ENCODE measurements at regions not wholly inside any gene's neighbourhood (a gene's known extent, or its start where the extent isn't known, plus 50 kb on each side); places are given as distances from the start of the nearest gene placed in this dataset.
"Not testable (repeated sequence)": the region's sequence is repeated elsewhere in the genome, so short reads cannot be mapped to it uniquely, and the experiment has no call there.

GRCh38 chr12:131230340-131231031 is 276.8 kb downstream of the ADGRD1 start:
- DNase-seq: no peak

DNA sequence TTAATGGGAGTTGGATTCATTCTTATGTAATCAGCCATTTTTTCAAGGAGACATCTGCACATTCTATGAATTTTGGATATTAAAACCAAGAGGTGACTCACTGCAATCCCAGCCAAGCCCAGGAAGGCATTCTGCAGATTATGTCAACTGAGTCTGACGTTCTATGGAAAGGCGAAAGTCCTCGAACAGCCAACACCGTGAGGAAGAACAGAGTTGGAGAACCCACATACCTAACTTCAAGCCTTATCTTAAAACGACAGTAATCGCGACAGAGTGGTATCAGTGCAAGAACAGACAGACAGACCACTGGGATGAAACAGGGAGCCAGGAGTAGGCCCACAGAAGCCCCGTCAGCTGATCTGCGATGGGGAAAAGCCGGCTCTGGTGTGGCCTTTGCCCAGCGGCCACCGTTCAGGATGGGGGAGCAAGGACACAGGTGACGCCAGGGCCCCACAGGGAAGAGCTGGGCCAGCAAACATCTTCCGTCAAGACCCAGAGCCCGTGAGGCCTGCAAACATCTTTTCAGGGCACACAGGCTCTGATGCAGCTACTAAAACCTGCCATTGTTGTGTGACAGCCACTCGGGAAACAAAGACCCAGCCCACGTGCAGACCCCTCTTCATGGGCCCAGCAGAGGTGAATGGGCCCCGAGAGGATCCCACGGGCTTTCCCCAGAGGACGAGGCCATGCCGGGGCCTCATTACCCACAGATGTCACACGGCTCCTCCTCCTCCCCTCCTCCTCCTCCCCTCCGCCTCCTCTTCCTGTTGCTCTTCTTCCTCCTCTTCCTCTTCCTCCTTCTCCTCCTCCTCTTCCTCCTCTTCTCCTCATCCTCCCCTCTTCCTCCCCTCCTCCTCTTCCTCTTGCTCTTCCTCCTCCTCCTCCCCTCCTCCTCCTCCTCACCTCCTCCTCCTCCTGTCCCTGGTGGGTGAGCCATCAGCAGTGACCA is 277.6 kb downstream of the ADGRD1 start:
- no peak for DNase-seq

DNA sequence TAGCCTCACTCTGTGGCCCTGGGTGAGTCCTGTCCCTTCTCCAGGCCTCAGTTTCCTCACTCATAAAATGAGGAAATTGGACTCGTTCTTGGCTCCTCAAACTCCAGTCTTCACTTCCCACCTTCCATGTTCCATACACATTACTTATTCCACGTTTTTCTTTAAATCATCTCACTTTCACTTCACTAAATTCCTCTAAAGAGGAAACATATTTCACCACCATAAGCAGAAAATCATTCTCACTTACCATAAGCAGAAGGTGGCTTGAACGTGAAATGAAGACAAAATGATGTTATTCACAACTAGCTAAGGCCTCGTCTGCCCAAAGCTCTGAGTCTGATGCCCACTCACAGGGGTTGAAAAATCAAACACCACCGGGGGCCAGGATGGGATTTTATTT is 278.3 kb downstream of the ADGRD1 start:
- DNase-seq: no peak

DNA sequence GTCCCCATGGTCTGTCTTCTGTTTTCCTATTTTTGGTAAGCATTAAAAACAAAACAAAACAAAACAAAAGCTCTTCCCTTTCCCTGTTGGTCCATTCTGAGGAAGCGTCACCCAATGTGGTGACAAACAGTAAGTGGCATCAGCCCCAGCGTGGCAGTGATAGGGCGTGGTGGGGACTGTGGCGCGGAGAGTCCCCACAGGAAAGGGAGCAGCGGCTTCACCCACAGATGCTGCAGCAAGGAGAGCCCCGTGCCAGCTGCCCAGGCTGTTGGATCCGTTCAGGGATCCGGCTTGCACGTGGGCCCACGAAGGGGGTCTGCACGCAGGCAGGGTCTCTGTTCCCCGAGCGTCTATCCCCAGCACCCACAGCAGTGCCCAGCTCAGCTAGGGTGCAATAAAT is 279.2 kb downstream of the ADGRD1 start:
- not testable (repeated sequence) for DNase-seq

DNA sequence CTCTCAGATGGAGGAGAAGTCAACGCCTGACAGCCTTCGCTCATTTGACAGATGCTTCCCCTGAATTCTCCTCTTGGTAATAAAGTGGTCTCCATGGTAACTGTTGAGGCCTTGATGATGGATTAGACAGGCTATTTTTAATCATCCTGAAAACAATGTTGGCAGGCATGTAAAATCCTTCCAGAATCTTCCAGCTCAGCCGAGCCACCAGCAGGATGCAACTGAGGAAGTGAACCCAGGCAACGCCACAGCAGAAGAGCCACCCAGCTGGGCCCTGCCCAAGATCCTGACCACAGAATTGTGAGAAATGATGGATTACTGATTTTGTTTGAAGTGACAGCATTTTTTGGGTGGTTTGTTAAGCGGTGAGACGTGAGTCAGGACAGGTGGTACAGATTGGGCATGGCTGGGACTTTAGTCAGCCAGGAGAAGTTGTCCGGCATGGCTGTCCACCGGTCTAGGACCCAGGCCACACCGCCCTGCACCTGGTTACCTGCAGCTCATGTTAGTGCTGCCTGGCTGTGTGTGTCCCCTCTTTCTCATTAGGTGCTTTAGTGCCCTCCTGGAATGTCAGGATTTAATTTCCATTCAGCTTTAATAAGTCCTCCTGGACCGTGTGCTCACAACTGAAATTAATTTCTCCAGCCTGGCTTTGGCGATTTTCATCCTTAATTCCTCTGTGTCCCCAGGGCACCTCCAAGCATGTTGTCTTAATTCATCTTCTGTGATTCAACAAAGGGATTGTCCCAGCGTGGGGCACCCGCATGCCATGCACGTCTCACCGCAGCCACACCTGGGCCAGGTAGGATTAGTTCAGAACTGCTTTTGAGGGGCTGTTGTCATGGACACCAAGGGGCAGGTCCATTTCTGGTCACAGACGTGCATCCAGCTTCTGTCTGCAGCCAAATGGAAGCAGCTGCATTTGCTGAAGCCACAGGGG is 280.4 kb downstream of the ADGRD1 start:
- not testable (repeated sequence) for DNase-seq

DNA sequence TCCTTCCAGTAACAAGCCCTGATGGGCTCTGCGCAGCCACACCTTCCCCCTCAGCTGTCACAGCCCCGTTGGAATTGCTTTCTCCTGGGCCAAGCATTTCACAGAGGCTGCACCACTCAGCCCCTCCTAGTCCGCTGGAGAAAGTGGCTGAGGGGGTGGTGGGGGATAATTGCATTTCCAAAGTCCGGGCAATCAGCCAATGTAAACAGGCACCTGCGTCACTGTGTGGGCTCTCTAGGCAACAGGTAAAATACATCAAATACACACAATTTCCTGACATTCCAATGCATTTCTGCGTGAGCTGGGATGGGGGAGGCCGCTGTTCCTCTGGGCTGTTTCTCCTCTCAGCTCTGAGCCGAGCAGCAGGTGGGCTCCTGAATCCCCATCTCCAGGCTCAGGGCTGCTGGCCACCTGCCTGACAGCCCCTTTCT is 281.1 kb downstream of the ADGRD1 start:
- not testable (repeated sequence) for DNase-seq

DNA sequence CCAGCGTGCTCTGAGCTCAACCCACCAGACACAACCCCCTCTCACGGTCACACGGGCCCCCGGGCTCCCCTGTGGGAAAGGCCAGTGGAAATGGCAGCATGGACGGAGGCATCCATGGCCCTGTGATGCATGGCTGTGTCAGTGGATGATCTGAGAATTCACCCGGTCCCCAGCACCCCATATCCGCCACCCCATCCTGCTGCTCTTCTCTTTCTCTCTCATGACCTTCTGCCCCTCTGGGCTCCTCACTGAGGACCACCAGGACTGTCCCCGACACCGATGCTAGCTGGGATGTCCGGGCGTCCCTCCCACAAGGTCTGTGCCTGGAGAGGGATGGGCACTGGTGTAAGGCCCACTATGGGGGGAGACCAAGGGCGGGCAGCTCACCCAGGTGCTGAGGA is 282.2 kb downstream of the ADGRD1 start:
- no peak for DNase-seq

DNA sequence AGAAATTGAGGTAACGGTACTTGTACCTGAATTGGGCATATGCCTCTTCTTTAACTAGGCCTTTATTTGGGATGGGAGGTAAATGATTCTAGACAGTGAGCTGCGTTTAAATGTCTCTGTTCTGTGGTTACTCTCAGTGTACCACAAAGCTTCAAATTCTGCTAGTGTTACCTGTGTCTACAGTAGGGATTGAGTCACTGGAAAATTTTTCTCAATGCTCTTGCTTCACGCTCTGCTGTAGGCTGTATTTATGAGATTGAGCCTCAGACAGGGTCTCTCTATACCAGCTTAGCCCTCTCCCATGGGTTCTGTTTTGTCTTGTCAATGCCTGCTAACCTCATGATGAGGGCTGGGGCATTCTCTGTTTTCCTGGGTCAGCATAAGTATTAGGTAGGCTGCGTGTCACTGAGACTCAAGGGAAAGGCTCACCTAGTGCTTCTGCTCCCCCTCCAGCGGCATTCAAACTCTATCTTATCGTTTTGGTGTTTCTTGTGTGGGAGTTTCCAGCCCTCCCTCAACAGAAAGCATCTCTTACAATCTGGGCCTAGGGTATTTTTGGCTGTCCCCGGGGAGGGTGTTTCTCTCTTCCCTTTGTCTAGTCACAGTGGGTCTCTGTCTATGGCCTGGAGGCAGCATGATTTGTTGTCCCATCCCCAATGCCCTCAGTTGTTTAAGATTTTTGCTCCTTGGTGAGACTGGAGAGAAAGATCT is 285.8 kb downstream of the ADGRD1 start:
- no peak for DNase-seq

DNA sequence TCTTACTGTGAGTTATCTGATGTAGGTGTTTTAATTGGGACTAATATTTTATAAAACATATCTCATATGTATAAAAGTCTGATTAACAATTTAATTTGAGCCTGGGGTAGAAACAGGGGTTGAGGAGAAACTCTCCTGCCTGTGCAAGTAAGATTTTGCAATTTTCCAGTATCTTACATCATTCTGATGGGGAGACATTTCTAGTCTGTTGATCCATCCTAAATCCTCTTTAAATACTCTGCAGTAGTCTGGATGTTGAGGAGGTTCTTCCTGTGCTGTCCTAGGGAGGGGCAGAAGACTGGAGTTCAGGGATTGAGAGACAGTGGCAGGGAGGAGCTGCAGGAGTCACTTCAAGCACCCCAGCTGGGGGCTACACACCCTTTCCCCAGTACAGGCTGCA is 287.8 kb downstream of the ADGRD1 start:
- no peak for DNase-seq

DNA sequence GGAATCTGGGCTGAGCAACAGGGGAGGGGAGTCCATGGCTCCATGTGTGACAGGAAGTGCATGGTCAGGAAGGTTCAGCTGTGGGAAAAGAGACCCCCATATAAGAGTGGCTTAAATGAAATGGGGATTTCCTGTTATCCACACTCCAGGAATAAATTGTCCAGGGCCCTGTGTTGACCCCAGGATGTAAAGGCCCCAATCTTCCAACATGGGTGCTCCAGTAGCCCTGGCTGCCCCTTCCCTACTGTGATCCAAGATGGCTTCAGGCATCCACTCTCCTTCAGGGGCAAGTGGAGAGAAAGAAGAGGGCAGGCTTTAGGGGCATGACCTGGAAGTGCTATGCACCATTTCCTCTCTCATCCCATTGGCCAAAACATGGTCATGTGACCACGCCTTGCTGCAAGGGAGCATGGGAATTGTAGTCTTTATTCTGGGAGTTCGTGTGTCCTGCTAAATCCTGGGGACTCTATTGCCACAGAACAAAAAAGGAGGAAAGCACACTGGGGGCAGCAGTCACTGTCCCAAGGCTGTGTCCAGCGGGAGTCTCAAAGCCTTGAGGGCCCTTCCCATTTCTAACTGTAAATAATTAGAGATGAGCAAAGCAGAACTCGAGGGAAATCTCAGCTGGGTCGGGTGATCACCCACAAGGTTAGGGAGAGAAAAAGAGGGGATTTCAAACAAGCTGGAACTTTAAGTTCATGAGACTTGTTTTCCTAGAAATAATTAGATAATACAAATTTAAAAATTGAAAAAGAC is 289.2 kb downstream of the ADGRD1 start:
- DNase-seq: no peak

GRCh38 chr12:131244157-131244688 is 290.5 kb downstream of the ADGRD1 start:
- DNase-seq: not testable (repeated sequence)

- DNase-seq: not testable (repeated sequence)
Observed at GRCh38 chr12:131245161-131245560, 291.5 kb downstream of the ADGRD1 start.

- DNase-seq: no peak
Observed at GRCh38 chr12:131245564-131246355, 292.1 kb downstream of the ADGRD1 start.

GRCh38 chr12:131247026-131247725 is 293.5 kb downstream of the ADGRD1 start:
- not testable (repeated sequence) for DNase-seq

GRCh38 chr12:131247875-131248274 is 294.2 kb downstream of the ADGRD1 start:
- not testable (repeated sequence) for DNase-seq

GRCh38 chr12:131249246-131250027 is 295.7 kb downstream of the ADGRD1 start:
- no peak for DNase-seq

GRCh38 chr12:131250028-131250950 is 296.6 kb downstream of the ADGRD1 start:
- no peak for DNase-seq

- no peak for DNase-seq
Observed at GRCh38 chr12:131250951-131251315, 297.2 kb downstream of the ADGRD1 start.

Measured in NCI-H1092 (cell line).